ENCODE measurements at regions not wholly inside any gene's neighbourhood (a gene's known extent, or its start where the extent isn't known, plus 50 kb on each side); places are given as distances from the start of the nearest gene placed in this dataset.

DNA sequence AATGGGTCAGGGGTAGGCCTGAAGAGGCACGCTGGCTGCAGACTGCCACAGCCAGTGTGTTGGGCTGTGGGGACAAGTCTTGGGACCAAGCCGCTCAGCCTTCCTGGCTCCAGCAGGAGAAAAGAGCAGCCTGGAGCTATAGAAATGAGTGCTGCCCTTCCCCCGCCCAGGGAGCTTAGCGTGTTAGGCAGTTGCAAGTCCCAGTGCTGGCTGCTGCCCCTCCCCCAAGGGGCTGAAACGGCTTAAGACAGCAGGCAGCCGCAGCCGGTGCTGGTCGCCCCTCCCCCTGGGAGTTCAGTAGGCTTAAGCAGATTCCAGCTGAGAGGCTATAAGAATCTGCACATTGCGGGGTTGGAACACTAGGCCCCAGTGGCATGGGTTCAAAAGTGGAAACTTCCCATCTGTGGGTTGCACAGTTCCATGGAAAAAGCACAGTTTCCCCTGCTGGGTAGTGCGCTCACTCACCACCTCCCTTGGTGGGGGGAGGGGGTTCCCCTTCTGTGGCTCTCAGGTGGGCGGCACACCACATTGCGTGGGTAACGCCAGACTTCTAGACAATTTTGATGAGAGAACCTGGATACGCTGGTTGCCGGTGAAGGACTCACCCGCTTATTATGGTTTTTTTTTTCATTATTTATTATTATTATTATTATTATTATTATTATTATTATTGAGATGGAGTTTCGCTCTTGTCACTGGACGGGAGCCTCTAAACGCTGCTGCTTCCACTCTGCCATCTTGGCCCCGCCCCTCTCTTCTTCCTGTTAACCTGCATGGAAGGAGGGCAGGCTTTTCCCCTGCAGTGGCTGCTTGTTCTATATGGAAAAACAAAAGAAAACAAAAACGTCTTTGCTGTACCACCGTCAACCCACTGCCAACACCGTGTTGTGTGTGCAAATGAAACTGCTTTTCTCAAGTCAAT lies 151.1 kb downstream of the CXCL12 start:
- TF ChIP-seq ESRRA (IDR thresholded peaks at IDR 0.05; ENCODE audit: borderline replicate concordance, low read length), result no peak
- no peak for TF ChIP-seq ZC3H11A (IDR thresholded peaks at IDR 0.05)
- TF ChIP-seq, protein P1, sequence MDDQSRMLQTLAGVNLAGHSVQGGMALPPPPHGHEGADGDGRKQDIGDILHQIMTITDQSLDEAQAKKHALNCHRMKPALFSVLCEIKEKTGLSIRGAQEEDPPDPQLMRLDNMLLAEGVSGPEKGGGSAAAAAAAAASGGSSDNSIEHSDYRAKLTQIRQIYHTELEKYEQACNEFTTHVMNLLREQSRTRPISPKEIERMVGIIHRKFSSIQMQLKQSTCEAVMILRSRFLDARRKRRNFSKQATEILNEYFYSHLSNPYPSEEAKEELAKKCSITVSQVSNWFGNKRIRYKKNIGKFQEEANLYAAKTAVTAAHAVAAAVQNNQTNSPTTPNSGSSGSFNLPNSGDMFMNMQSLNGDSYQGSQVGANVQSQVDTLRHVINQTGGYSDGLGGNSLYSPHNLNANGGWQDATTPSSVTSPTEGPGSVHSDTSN (IDR thresholded peaks at IDR 0.05), result no peak
- TF ChIP-seq RARB (CRISPR knock-in tag; IDR thresholded peaks at IDR 0.05), result no peak
